GM18508 (cell line): ENCODE measurements at regions not wholly inside any gene's neighbourhood (a gene's known extent, or its start where the extent isn't known, plus 50 kb on each side); places are given as distances from the start of the nearest gene placed in this dataset.
"Not testable (repeated sequence)": the region's sequence is repeated elsewhere in the genome, so short reads cannot be mapped to it uniquely, and the experiment has no call there.

Experiments used
- ATAC-seq: cut with Tn5 transposase; IDR thresholded peaks from one replicate; pipeline ENCODE4 v1.9.1; 2021; ENCODE audit warnings: moderate number of reproducible peaks; ENCODE audit not compliant: insufficient read depth, unreplicated experiment

DNA sequence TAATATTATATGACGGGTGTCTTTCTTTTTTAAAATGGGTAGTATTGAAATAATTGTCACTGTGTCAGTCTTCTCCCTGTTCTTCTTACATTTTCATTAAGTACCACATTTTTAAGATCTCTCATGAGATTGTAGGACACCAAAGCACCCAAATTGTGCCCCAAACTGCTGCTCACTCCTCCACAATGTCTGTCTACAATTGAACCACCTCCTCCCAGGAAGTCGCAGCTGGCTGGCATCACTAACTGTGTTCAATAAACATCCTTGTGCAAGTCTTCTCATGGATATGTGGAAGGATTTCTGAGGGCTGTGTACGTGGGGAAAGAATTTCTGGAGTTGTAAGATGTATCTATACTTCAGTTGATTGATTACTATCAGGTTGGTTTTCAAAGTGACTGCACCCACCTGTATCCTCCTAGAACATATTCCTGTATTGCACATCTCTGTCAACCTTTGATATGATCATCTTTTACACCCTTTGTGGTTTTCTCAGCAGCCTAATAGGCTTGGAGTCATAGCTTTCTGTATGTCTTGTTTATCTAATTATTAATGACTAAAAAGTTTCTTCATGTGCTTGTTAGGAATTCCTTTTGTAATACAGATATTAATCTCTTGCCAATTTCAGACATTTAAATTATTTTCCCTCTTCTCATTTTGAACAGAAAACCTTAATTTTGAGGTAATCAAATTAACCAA is 774.9 kb downstream of the RNF144A start:
- no peak for ATAC-seq

DNA sequence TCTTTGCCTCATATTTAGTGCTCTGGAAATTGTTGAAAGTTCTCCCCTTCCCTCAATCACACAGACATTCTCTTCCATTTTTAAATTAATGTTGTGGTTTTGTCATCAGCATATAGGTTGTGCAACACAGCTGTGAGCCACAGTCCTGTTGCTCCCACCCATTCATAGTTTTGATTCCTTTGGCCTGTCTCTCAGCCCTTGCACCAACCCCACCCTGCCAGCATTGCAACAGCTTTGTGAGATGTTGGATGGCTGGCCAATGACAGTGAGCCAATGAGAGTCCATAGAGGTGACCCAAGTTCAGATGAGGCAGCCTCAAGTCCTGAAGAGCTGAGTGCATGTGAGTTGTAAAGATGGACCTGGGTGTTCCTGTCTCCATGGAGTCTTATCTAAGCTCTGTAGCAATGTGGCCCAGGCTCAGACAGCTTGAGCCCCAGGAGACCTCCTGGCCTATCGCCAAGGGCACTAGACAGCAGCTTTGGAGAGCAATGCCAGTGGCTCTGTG is 775.5 kb downstream of the RNF144A start:
- ATAC-seq, result no peak

GRCh38 chr2:7693246-7694075 is 776.2 kb downstream of the RNF144A start:
- no peak for ATAC-seq

GRCh38 chr2:7694076-7694985 is 777.1 kb downstream of the RNF144A start:
- no peak for ATAC-seq

DNA sequence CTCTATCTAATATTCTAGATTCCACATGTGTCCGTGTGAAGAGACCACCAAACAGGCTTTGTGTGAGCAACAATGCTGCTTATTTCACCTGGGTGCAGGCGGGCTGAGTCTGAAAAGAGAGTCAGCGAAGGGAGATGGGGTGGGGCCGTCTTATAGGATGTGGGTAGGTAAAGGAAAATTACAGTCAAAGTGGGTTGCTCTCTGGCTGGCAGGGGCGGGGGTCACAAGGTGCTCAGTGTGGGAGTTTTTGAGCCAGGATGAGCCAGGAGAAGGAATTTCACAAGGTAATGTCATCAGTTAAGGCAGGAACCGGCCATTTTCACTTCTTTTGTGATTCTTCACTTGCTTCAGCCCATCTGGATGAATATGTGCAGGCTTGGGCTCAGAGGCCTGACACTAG is 779.3 kb downstream of the RNF144A start:
- ATAC-seq, result not testable (repeated sequence)

GRCh38 chr2:7697052-7697451 is 779.8 kb downstream of the RNF144A start:
- ATAC-seq, result no peak

- no peak for ATAC-seq
These were observed 784.6 kb downstream of the RNF144A start for GRCh38 chr2:7701791-7702190.

- ATAC-seq, result no peak
These were observed 785.8 kb downstream of the RNF144A start for GRCh38 chr2:7703048-7703447.

- ATAC-seq, result no peak
These were observed 786.4 kb downstream of the RNF144A start for GRCh38 chr2:7703543-7704144.

- no peak for ATAC-seq
These were observed 787.2 kb downstream of the RNF144A start for GRCh38 chr2:7704296-7704865.

- no peak for ATAC-seq
These were observed 789.6 kb downstream of the RNF144A start for GRCh38 chr2:7706791-7707190.

DNA sequence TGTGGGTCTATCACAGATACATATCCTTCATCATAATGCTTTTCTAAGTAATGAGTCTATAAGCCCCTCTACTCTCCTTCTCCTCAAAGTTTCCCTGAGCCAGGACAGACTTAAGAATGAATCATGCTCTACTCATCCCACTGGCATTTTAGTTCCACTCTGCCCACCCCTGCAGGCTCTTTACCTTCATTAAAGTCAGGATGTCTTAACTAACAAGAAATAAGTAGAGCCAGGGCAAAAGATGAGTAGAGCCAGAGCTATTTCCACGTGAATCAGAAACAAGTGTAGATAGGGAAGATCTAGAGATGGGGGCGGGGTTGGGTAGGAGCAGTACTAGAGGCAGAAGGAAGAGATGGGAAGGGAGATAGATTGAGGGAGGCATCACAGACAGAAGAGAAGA is 790.5 kb downstream of the RNF144A start:
- no peak for ATAC-seq

DNA sequence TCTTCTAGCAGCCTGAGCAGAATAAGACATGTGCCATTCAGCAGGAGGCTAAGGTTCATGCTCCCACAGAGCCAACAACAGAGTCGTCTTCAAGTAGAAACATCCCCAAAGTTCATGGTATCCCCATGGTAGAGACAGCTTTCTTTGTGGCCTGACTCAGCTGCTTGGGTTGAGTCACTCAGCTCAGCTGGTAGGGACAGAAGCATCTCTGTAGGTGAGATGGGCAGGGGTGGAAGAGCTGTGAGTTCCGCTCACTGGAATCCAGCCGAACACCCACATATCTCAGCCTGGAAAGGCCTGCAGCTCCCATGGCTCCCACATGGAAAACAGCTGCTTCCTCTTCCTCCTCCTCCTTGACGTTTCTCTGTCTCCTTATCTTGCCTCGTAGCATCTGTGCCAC is 792.7 kb downstream of the RNF144A start:
- no peak for ATAC-seq

- no peak for ATAC-seq
These were observed 794.0 kb downstream of the RNF144A start for GRCh38 chr2:7711167-7711566.

DNA sequence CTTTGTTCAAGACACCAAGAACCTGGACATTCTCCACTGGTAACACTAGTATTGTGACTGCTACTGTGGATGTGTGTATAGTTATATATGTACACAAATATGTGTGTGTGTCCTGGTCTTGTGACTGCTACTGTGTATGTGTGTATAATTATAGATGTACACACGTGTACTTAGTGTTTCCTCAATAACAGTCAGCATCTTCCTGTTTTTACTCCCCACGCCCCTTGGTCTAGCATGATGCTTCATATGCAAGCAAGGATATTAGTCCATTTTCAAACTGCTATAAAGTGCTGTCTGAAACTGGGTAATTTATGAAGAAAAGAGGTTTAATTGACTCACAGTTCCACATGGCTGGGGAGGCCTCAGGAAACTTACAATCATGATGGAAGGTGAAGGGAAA is 802.7 kb downstream of the RNF144A start:
- ATAC-seq, result no peak

- ATAC-seq, result no peak
These were observed 804.3 kb downstream of the RNF144A start for GRCh38 chr2:7721413-7721995.

DNA sequence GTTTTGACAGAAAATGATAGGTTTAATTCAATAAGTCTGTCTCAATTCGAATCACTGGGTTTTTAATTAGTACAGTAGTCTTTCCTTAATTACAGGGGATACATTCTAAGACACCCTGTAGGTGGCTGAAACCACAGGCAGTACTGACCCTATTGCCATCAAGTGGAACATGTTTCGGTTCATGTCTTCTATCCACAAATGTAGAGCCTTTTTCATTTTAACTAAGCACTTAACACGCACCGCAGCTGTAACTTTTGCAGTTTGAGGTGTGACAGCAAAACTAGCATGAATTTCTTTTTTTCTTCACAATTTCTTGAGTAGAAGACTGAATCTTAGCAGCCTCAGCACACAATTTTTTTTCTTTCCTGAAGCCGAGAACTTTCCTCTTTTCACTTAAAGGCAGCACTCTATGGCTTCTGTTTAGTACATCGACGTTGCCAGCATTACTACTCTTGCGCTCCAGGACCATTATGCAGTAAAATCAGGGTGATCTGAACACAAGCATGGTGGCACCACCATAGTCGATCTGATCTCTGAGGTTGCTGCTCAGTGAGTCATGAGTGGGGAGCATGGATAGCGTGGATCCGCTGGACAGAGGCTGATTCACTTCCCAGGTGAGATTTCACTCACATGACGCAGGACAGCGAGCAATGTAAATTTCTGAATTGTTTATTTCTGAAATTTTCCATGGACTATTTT is 805.1 kb downstream of the RNF144A start:
- ATAC-seq, result no peak

DNA sequence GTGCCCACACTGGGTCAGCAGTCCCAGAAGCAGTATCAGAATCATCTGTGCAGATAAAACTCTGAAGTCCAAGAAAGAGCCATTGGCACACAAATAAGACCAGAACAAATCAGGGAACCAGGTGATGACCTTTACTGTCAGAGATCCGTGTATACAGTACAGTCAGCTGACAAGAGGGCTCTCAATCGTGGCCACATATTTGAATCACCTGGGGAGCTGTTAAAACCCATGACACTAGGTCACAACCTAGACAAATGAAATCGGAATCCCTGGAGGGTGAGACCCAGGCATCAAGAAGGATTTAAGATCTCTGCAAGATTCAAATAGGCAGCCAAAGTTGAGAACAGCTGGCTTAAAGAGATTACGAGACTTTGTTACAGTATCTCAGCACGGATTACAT is 807.1 kb downstream of the RNF144A start:
- ATAC-seq, result no peak
